Adrenal gland (tissue), 5 donors: ENCODE measurements at regions not wholly inside any gene's neighbourhood (a gene's known extent, or its start where the extent isn't known, plus 50 kb on each side); places are given as distances from the start of the nearest gene placed in this dataset.

Experiments used
- CTCF ChIP-seq, 6 experiments: fragments of 450-650 bp in 4 of 6; fragments of 200-600 bp in 2 of 6; sonication (generic) in 1 of 6; IDR thresholded peaks; 1 replicate in 5 of 6; 2 replicates in 1 of 6; pipeline versions ENCODE4 v1.5.1 to v1.8.0; 2016 to 2021; ENCODE audit warnings: antibody characterized with exemption in 6 of 6, mild to moderate bottlenecking in 2 of 6, moderate library complexity in 1 of 6
- POLR2A ChIP-seq, 2 donors: fragments of 450-650 bp; IDR thresholded peaks; one replicate each; pipeline ENCODE4 v1.6.1; 2017; ENCODE audit warnings: antibody characterized with exemption in 2 of 2, mild to moderate bottlenecking in 2 of 2, moderate library complexity in 1 of 2
- donor health status: DM: no; HTN: no; CAD: no.

- no peak for TF ChIP-seq CTCF (IDR thresholded peaks at IDR 0.05)
- no peak for TF ChIP-seq POLR2A (IDR thresholded peaks at IDR 0.05)
These were observed 347.6 kb upstream of the RARB start for GRCh38 chr3:25080461-25080860.
